K562 (cell line): ENCODE measurements at regions not wholly inside any gene's neighbourhood (a gene's known extent, or its start where the extent isn't known, plus 50 kb on each side); places are given as distances from the start of the nearest gene placed in this dataset.

Experiments used
- BDP1 ChIP-seq: IDR thresholded peaks from 3 replicates; pipeline ENCODE4 v1.6.1; 2011; ENCODE audit not compliant: insufficient read length, insufficient read depth
- DIDO1 ChIP-seq: fragments of 450-650 bp; IDR thresholded peaks from 2 replicates; pipeline ENCODE4 v1.6.1; 2016; ENCODE audit warnings: low read depth, missing biosample characterization, missing genetic modification characterization
- FOXJ2 ChIP-seq: fragments of 200-800 bp; sonication (Bioruptor generic); IDR thresholded peaks from 2 replicates; pipeline ENCODE4 v1.6.1; 2016; ENCODE audit warnings: missing genetic modification characterization, missing compliant biosample characterization
- FOXO4 ChIP-seq: fragments of 450-650 bp; formaldehyde crosslinking; IDR thresholded peaks from 2 replicates; pipeline ENCODE4 v1.4.0; 2020; ENCODE audit warnings: mild to moderate bottlenecking, moderate library complexity
- FUS ChIP-seq: fragments of 200-400 bp; formaldehyde crosslinking; optimal IDR thresholded peaks from 2 replicates; pipeline ENCODE3; 2017; ENCODE audit warnings: low read depth, low read length
- HNRNPLL ChIP-seq: fragments of 200-400 bp; formaldehyde crosslinking; IDR thresholded peaks from 2 replicates; pipeline ENCODE4 v1.6.1; 2017; ENCODE audit warnings: low read length, low read depth, mild to moderate bottlenecking; ENCODE audit not compliant: poor library complexity, severe bottlenecking
- IRF2 ChIP-seq: sonication (generic); formaldehyde crosslinking; IDR thresholded peaks from 2 replicates; pipeline ENCODE4 v1.8.1; 2022; ENCODE audit warnings: mild to moderate bottlenecking, missing genetic modification reagents
- NFRKB ChIP-seq: fragments of 450-650 bp; IDR thresholded peaks from 2 replicates; pipeline ENCODE4 v1.6.1; 2016; ENCODE audit warnings: low read depth
- NR4A1 ChIP-seq, 2 experiments: fragments of 250-450 bp in 1 of 2; fragments of 450-650 bp in 1 of 2; sonication (Bioruptor Pico) in 1 of 2; IDR thresholded peaks; 2 replicates each; pipeline versions ENCODE4 v1.4.0 to v1.6.1; 2016 to 2020; ENCODE audit warnings: mild to moderate bottlenecking in 2 of 2, missing compliant biosample characterization in 1 of 2, missing genetic modification characterization in 1 of 2, moderate library complexity in 1 of 2
- SLC30A9 ChIP-seq: fragments of 250-450 bp; sonication (Bioruptor Pico); IDR thresholded peaks from 2 replicates; pipeline ENCODE4 v1.8.0; 2022; ENCODE audit warnings: mild to moderate bottlenecking, moderate library complexity
- SMARCB1 ChIP-seq: IDR thresholded peaks from 2 replicates; pipeline ENCODE4 v1.6.1; 2011; ENCODE audit warnings: improper control_type of control experiment, low read depth; ENCODE audit not compliant: insufficient read length
- TSHZ1 ChIP-seq: fragments of 250-450 bp; sonication (Bioruptor Pico); IDR thresholded peaks from 2 replicates; pipeline ENCODE4 v1.4.0; 2020; ENCODE audit warnings: mild to moderate bottlenecking, moderate library complexity
- ZFPM2 ChIP-seq: fragments of 250-450 bp; sonication (Bioruptor Pico); IDR thresholded peaks from 2 replicates; pipeline ENCODE4 v1.5.1; 2022; ENCODE audit warnings: mild to moderate bottlenecking
- ZNF121 ChIP-seq: sonication (generic); formaldehyde crosslinking; conservative IDR thresholded peaks from 2 replicates; pipeline ENCODE4 v1.8.0; 2022; ENCODE audit warnings: missing genetic modification reagents
- ZNF280A ChIP-seq: fragments of 450-650 bp; IDR thresholded peaks from 2 replicates; pipeline ENCODE4 v1.6.1; 2018; ENCODE audit warnings: mild to moderate bottlenecking, low read depth; ENCODE audit not compliant: partially characterized antibody
- ZNF280B ChIP-seq: fragments of 250-450 bp; sonication (Bioruptor Pico); IDR thresholded peaks from 2 replicates; pipeline ENCODE4 v1.5.1; 2021; ENCODE audit warnings: mild to moderate bottlenecking
- ZNF655 ChIP-seq: fragments of 250-450 bp; sonication (Bioruptor Pico); IDR thresholded peaks from 2 replicates; pipeline ENCODE4 v1.5.0; 2021

- TF ChIP-seq ZNF655 (CRISPR knock-in tag), result no peak
- no peak for TF ChIP-seq HNRNPLL
- TF ChIP-seq ZNF280A, result no peak
- TF ChIP-seq DIDO1 (tag), result no peak
- TF ChIP-seq IRF2 (CRISPR knock-in tag), result no peak
- no peak for TF ChIP-seq SLC30A9 (CRISPR knock-in tag)
- TF ChIP-seq NFRKB, result no peak
- no peak for TF ChIP-seq TSHZ1 (CRISPR knock-in tag)
- TF ChIP-seq ZNF121 (CRISPR knock-in tag), result no peak
- TF ChIP-seq SMARCB1, result no peak
- TF ChIP-seq ZFPM2, result no peak
- TF ChIP-seq NR4A1 (CRISPR knock-in tag; IDR thresholded peaks at IDR 0.05), result no peak
- TF ChIP-seq NR4A1 (tag; IDR thresholded peaks at IDR 0.05), result peak; percentile 51; the same call in 1 of the 2 replicates
- no peak for TF ChIP-seq FUS
- peak; percentile 77 for TF ChIP-seq FOXJ2 (tag)
- no peak for TF ChIP-seq ZNF280B (CRISPR knock-in tag)
- TF ChIP-seq FOXO4 (CRISPR knock-in tag), result no peak
- TF ChIP-seq BDP1, result no peak
Observed at GRCh38 chr17:36728030-36728991, 126.9 kb downstream of the MRM1 start (continued).
